ENCODE measurements at regions not wholly inside any gene's neighbourhood (a gene's known extent, or its start where the extent isn't known, plus 50 kb on each side); places are given as distances from the start of the nearest gene placed in this dataset.
A peak's percentile ranks its signal among the peaks of the same experiment; 100 is the strongest.
"Not testable (repeated sequence)": the region's sequence is repeated elsewhere in the genome, so short reads cannot be mapped to it uniquely, and the experiment has no call there.

DNA sequence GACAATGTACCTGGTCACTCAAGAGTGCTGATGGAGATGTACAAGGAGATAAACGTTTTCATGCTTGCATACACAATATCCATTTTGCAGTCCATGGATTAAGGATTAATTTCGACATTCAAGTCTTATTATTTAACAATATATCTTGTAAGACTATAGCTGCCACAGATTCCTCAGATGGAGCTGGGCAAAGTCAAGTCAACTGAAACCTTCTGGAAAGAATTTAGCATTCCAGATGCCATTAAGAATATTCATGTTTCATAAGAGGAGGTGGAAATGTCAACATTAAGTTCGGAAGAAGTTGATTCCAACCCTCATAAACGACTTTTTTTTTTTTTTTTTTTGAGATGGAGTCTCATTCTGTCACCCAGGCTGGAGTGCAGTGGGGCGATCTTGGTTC is 126.0 kb downstream of the SHANK2 start:
- not testable (repeated sequence) for DNase-seq (ENCODE audit: low spot score)

DNA sequence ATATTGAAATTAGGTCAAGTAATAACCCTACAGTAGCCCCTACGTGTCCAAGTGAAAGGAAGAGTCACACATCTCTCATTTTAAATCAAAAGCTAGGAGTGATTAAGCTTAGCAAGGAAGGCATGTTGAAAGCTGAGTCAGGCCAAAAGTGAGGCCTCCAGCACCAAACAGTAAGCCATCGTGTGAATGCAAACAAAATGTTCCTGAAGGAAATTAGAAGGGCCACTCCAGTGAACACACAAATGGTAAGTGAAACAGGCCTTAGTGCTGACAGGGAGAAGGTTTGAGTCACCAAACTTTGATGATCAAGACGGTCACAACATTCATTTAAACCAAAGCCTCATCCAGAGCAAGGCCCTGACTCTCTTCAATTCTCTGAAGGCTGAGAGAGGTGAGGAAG is 127.2 kb downstream of the SHANK2 start:
- DNase-seq (ENCODE audit: low spot score) = no peak

GRCh38 chr11:71124127-71124526 is 128.2 kb downstream of the SHANK2 start:
- DNase-seq (ENCODE audit: low spot score) = no peak

DNA sequence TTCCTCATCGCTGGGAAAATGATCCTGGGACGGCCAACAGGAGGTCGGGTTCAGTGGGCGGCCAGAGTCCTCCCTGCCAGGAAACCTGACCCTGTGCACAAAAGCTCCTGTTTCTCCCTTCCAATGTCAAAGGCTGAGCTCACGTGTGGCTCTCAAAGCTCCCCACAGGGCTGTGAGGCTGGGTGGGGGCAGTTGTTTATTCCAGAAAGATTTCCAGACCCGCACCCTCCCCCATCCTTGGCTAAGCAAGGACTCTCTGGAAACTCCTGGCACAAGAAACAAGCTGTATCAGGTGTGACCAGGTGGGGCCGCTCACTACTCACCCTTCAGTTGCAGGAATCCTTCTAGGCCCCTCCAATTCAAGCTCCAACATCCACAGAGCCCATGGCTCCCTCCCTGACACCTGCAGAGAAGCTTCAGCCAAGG is 131.9 kb downstream of the SHANK2 start:
- no peak for DNase-seq (ENCODE audit: low spot score)

GRCh38 chr11:71119656-71120269 is 132.6 kb downstream of the SHANK2 start:
- no peak for DNase-seq (ENCODE audit: low spot score)

- DNase-seq (ENCODE audit: low spot score) = no peak
Observed at GRCh38 chr11:71118671-71119250, 133.6 kb downstream of the SHANK2 start.

DNA sequence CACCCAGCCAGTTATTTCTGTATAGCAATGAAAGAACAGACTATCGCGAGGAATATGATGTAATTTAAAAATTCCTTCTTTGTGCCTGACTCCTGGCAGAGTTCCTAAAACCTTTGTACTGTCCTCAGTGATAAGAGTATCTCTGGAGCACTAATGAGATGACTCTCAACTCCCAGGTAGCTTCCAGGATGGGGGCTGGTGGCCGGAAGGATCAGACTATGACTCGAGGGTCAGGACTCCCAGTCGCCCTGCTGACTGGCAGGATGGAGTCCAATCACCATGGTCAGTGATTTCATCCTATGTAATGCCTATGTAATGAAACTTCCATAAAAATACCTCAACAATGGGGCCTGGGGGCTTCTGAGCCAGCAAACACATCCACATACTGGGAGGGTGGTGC is 135.1 kb downstream of the SHANK2 start:
- DNase-seq (ENCODE audit: low spot score) = no peak

- DNase-seq (ENCODE audit: low spot score) = no peak
Observed at GRCh38 chr11:71116693-71117040, 135.7 kb downstream of the SHANK2 start.

- no peak for DNase-seq (ENCODE audit: low spot score)
Observed at GRCh38 chr11:71115770-71116692, 136.3 kb downstream of the SHANK2 start.

DNA sequence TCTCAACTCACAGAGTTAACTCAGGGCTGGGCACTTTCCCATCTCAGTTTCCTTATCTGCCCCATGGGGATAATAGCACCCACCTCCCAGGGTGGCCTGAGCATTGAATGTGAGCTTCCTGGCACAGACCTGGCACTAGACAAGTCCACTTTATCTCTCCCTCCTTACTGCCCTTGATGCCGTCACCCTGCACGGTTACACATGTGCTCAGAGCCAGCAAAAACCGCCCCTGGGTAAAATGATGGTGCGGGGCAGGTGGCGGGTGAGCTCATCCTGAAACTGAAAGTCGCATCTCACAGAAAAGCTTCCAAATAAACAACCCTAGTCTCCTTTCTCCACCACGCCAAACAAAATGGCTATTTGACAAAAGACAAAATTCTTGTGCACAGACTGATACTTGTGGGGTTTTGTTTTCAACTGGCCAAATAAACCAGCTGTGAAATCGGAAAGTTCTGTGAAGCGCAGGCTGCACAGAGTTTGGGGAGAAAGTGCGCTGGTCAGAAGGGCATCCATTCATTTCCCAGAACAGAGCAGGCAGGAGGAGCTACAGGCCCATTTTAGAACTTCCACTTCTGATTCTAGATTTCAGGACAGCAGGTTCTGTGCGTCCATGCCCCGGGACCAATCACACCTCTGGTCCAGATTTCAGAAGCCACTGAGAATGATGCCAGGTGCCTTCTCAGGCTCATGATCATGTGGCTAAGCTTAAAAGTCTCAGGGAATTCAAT is 138.1 kb downstream of the SHANK2 start:
- peak; percentile 28 for DNase-seq (ENCODE audit: low spot score)

- no peak for DNase-seq (ENCODE audit: low spot score)
Observed at GRCh38 chr11:71112990-71113389, 139.4 kb downstream of the SHANK2 start.

- no peak for DNase-seq (ENCODE audit: low spot score)
Observed at GRCh38 chr11:71112454-71112853, 139.9 kb downstream of the SHANK2 start.

DNA sequence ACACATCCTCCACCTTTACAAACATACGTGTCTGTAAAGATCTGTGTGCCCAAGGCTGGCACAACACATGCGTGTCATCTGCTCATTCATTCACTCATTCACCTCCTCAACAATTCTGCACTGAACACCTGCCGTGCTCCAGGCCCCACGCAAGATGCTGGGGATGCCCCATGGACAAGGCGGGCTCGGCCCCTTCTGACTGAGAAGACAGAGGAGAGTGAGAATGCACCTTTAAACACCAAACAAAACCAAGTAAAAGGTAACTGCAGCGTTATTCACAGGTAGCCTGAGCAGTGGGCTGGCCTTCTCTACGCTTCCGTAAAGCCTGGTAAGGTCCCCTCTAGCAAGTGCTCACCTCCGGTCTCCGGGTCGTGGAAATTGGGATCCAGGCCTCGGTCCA is 142.8 kb downstream of the SHANK2 start:
- no peak for DNase-seq (ENCODE audit: low spot score)

- no peak for DNase-seq (ENCODE audit: low spot score)
Observed at GRCh38 chr11:71109186-71109585, 143.2 kb downstream of the SHANK2 start.

DNA sequence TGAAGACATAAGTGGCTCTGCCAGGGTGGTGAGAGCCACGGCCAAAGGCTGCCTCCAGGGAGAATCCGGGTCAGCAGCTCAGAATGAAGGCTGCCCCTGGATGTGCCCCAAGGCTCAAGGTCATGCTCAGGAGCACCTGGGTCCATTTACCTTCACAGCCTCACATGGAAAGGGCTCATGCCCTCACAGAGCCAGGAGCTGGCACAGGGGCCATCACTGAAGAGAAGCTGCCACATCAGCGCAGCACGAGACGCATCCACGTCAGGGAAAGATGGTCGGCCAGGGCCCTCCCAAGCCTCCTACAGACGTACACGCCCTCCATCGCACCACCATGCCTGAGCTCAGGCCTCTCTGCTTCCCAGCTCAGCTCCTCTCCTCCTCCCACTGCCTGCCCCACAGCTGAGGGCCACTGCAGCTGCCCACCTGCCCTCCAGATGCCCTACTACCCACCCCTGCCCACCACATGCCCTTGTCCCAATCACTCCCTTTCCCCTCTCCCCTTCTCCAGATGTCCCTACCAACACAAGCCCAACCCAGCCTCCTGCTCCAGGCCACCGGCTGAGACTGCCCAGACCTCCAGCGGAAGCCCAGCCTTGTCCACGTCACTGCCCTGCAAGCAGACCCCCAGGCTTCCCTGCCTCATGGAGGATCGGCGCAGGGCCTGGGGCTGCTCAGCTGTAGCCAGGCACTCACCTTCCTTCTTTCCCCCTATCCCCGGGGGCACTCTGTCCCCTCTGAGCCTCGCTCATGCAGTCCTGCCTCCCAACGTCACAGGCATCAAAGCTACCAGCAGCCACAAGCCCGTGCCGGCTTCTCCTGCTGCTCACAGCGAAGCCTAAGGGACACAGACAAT is 144.1 kb downstream of the SHANK2 start:
- no peak for DNase-seq (ENCODE audit: low spot score)

DNA sequence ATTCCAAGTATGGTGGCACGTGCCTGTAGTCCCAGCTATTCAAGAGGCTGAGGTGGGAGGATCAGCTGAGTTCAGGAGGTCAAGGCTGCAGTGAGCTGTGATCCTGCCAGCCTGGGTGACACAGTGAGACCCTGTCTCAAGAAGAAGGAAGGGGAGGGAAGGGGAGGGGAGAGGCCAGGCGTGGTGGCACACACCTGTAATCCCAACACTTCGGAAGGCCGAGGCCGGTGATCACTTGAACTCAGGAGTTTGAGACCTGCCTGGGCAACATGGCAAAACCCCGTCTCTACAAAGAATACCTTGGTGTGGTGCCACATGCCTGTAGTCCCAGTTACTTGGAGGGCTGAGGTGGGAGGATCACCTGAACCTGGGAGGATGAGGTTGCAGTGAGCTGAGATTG is 145.7 kb downstream of the SHANK2 start:
- no peak for DNase-seq (ENCODE audit: low spot score)

DNA sequence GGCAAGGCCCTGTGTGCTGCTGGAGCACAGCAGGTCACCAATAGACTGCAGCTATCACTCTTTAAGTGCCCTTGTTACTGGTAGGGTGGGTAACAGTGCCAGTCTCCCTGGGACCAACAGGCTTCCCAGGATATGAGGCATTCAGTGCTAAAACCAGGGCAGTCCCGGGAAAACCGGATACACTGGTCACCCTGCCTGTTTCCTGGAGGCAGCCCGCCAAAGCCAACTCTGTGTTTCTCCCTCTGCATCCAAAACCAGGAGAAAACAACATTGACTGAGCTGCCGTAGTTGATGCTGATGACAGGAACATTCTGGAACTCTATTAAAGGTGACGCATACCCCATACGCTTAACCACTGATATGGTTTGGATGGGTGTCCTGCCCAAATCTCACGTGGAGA is 149.1 kb downstream of the SHANK2 start:
- no peak for DNase-seq (ENCODE audit: low spot score)

DNA sequence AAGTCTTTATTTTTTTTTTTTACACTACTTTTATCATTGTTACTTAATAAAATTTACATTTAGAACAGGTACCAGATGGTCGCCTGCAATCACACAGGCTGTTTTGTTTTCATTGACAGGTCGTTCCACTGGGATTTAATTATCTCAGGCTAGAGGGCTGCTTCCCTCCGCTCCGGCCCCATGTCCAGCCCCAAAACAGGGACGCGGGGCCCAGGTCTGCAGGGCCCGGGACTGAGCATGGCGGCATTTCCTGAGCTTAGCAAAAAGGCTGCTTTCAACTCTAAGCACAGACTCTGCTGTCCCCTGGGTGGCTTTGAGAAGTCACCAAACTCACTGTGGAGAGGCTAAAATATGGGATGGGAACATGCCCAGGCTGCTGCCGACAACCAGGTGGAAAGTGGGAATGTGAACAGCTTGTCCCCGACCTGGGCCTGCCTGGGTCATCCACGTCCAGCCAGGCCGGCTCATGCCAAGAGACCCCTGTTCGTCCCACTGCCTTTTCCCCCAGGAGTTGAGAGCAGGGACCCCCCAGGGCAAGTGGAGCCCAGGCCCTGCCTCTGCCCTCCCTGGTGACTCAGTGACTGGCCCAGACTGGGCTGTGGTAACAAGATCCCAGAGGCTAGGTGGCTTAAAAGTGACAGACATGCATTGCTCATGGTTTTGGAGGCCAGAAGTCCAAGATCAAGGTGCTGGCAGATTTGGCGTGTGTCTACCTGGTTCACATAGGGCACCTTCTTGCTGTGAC is 150.0 kb downstream of the SHANK2 start:
- DNase-seq (ENCODE audit: low spot score) = no peak

DNA sequence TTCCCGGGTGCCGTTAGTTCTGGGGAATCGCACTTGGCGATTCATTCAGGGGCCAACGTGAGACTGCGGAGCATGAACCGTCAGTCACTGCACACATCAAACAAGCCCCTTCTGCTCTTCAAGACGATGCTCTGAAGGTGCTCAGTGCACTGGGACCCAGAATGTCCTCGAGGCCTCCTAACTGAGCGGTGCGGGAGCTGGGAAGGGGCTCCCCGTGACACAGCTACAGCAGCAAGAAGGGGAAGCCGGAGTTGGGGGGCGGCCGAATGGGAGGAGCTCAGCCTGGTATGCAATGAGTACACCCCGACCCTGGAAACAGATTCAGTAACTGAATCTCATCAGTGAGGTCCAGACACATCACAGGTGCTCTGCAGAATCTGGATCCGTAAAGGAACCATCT is 150.8 kb downstream of the SHANK2 start:
- no peak for DNase-seq (ENCODE audit: low spot score)

DNA sequence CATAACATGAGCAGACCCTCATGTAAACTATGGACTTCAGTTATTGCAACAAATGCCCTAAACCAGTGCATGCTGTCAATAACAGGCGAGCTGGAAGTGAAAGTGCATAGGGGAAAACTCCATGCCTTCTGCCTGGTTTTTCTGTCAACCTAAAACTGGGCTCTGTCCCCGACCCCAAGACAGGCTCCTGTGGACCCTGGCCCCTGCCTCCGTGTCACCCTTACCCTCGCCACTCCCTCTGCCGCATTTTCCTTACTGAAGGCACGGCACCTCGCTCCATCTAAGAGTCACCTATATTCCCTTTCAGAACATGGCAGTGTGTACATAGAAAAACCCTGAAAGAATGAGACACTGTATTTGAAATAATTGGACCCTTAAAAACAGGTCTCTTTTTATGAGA is 151.3 kb downstream of the SHANK2 start:
- DNase-seq (ENCODE audit: low spot score) = no peak

DNA sequence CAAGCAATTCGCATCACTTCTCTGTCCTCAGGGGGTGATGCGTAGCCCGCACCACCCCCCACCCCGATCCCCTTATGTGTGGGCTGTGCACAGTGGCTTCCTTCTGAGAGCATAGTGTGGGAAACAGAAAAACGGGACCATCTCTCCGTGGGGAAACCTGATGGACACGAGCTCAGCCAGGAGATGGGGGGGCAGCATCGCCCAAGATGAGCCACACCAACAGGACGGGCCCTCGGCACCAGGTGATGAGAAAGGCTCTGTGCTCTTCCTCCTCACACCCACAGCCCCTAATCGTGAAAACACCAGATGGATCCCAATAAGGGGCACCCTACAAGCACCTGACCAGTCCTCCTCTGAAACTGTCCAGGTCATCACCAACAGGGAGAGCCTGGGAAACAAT is 153.6 kb downstream of the SHANK2 start:
- no peak for DNase-seq (ENCODE audit: low spot score)
